ENCODE measurements at regions not wholly inside any gene's neighbourhood (a gene's known extent, or its start where the extent isn't known, plus 50 kb on each side); places are given as distances from the start of the nearest gene placed in this dataset.

DNA sequence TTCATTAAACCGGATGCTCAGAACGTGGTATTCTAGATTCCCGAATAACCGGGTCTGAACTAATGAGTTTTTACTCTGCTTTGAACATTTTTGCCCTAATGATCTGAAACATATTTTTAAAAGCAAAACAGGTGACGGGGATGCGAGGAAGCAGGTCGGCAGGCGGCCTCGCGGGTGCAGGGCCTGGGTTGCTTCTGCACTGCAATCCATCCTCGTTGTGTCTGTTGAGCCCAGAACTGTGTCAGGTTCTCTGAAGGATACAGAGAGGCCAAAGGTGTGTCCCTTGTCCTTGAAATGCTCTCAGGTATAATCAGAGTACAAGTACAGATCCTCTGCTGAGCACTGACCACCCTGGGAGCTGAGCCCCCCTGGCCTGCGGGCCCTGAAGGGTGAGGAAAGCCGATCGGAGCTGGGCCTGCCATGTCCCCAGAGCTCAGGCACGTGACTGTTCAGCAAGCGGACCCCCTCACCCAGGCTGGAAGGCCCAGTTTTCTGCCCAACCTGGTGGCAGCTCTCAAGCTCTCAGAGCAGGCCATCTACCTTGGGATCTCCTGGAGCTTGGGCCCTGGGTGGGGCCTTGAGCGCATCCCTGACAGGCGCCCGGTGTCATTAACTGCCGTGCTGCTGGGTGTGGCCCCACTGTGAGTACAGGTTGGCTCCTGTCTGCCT, 151.8 kb downstream of the OLFM1 start:
- no peak for DNase-seq (ENCODE audit: low read depth)

DNA sequence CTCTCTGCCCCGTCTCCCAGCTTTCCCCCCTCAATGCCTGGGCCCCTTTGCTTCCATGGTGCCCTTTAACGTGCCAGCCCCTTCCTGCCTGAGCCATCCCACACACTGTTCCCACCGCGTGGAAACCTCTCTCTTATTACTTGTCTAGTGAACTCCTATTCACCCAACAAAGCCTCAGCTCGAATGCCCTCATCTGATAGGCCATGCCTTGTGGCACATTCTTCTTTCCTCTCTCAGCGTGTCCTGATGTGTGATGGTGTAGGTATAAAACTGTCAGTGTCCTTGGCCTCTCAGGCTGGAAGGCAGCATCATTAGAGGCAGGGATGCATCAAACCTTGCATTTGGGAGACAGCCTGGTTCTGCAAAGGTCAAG, 152.3 kb downstream of the OLFM1 start:
- no peak for DNase-seq (ENCODE audit: low read depth)

GRCh38 chr9:135240222-135240621, 152.8 kb downstream of the OLFM1 start:
- no peak for DNase-seq (ENCODE audit: low read depth)

DNA sequence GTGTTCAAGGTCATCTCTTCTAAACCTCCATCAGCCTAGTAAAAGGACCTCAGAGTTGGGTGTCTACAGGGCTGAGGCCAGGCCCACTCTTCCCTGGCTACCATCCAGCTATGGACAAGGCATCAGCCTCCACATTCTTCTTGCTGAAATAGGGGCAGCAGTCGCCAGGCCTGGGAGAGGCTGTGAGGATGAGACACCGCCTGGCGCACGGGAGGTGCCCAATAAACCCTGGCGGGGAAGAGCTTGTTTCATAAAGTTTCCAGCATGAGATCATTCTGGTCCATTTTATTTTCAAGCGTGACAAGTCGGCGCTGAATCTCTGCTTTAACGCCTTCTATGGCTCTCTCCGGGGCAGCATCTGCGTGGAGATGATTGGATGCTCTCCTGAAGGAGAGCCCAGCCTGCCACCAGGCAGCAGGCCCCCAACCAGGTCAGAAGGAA, 153.4 kb downstream of the OLFM1 start:
- no peak for DNase-seq (ENCODE audit: low read depth)

DNA sequence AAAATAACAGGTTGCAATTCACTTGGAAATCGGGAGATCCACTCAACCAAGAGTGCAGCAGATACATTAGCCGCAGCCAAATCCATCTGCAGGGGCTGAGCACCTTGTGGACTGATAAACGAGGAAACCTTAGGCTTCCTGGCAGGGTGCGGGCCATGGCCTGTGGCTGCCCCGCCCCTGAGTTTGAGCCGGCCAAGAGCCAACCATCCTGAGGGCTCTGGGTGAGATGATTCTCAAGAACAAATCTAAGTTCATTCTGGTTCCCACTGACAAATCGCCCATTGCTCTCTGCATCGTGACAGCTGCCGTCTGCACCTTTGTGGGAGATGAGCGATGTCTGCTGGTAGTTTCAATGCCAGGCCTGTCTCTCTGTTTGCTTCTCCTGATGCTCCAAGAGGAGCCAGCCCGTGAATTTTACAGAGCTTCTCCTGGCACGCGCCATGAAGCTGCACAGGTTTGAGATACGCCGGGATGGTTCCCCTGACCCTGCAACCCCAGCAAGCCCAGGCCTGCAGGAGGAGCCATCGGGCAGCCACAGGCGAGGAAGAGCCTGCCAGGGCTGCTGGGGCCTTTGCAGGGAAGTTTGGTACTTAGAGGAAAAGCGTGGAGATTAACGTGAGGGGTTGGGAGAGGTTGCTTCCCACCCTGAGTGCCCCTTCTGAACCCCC, 154.0 kb downstream of the OLFM1 start:
- no peak for DNase-seq (ENCODE audit: low read depth)

GRCh38 chr9:135242049-135242396, 154.6 kb downstream of the OLFM1 start:
- DNase-seq (ENCODE audit: low read depth): no peak

GRCh38 chr9:135242406-135242805, 154.9 kb downstream of the OLFM1 start:
- DNase-seq (ENCODE audit: low read depth): no peak

- DNase-seq (ENCODE audit: low read depth): no peak
Observed at GRCh38 chr9:135243201-135244190, 156.0 kb downstream of the OLFM1 start.

DNA sequence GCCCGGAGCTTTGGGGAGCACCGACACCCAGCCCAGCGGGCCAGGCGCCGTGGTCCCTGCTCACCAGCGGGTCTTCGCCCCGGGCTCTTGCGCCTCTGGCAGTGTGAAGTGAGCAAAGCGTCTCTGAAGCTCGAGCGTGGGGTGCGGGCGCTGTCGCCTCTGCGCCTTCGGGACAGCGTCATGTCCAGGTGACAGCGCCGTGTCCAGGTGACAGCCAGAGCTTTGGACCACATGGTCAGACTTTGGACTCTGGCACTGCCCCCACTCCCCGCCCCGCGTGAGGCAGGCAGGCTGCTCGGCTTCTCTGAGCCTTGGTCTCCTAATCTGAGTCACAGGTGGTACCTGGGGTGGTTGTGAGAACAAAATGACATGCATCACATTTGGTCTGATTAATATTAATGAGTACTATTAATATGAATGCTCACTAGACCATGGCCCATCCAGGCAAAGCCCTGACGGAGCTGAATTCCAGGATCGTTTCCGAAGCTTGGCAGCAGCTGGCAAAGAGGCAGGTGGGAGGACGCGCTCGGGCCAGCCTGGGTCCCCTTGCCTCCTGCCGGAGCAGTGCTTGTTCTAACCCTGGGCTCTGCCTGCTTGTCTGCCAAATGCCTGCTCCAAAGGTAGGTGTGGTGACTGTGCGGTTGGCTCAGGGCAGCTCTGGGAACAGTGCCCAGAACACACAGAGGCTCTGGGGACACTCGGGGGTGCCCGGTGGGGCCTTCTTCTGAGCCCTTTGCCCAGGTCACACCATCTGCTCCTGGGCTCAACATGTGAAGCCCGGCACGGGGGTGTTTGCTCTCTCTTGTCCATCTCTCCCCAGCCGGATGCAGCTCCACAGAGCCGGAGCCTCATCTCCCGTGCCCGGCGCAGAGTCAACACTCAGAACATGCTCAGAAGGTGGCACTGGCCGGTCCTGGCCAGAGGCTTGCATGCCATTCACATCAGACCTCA, 157.1 kb downstream of the OLFM1 start:
- no peak for DNase-seq (ENCODE audit: low read depth)

GRCh38 chr9:135245482-135246247, 158.2 kb downstream of the OLFM1 start:
- no peak for DNase-seq (ENCODE audit: low read depth)

DNA sequence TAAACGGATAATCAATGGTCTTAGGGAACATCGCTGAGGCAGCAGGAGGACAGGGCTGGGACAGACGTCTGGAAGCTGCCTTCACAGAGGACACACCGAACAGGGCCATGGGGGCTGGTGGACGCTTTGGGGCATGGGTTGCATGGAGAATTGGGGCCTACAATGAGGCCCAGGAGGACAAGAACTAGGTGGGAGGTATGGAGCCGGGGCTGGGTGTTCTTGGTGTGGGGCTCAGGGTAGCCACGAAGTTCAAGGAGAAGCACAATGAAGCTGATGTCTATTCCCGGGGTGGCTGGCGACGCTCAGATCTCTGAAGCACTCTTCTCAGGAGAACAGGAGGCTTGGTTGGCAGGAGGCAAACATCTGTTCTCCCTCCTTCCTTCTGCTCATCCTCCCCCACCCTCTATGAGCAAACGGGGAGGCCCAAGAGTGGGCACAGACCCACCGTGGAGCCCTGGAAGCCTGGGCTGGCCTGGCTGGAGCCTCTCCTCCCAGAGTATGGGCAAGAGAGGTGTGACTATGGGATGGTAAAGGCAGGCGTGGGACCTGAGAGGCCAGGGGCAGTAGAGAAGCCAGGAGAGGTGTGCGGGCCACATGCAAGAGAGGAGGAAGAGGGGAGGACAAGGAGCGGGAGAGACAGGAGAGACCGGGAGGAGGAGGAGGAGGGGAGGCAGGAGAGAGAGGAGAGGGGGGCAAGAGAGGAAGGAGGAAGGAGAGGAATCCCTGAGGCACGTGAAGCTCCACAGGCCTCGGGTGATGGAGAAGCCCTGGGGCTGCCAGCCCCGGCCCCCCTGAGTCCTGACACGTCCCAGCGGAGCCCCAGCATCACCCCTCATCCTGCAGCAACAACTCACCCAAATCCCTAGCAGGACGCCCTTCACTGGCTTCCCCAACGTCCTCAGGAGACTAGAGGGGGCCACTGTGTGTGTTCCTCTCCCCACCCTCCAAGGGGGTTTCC, 159.1 kb downstream of the OLFM1 start:
- no peak for DNase-seq (ENCODE audit: low read depth)

DNA sequence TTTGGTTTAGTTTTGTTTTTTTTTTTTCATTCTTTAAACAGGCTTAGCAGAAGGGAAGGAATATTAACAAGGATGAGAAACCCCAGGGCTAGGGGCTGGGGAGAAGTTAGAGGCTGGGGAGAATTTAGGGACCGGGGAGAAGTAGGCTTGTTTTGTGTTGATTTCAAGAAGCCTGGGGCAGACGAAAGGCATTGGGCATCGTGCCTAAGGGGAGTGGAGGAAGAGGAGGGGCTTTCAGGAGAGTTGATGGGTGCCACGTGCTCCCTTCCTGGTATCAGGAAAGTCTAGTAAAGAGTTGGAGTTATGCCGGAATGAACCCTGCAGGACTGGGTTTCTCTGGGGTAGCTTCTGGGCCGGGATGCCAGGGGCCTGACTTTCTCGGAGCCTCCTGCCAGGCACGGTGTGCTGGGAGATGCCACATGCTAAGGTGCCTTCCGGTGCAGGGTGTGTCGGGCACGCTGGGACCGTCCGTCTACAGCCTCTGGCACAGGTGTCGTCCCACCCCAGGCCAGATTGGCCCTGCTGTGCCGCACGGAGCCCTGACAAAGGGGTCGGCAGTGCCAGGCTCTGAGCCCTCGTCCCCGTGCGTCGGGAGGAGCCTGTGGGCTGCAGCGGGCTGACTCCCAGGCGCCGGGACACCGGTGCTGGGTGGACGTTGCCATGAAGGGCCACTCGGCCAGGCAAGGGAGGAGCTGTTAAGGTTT, 159.9 kb downstream of the OLFM1 start:
- DNase-seq (ENCODE audit: low read depth): no peak

DNA sequence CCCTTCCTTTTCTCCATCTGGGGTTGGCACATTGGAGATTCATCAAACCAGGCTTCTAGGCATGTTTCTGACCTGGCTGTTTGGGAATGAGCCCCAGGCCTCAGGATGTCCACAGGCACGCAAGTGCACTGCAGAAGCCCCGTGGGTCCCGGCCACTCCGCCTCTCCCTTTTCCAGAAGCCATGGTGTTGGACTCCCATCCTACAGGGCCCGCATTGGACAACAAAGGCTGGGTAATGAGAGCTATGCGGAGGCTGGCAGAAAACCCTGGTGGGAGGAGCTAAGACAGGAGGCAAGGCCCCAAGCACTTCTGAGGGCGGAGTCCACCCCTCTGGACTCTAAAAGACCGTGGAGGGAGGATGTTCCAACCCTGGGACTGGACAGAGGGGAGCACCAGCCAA, 160.6 kb downstream of the OLFM1 start:
- no peak for DNase-seq (ENCODE audit: low read depth)

GRCh38 chr9:135248721-135249120, 161.3 kb downstream of the OLFM1 start:
- no peak for DNase-seq (ENCODE audit: low read depth)

GRCh38 chr9:135249191-135249590, 161.7 kb downstream of the OLFM1 start:
- no peak for DNase-seq (ENCODE audit: low read depth)

DNA sequence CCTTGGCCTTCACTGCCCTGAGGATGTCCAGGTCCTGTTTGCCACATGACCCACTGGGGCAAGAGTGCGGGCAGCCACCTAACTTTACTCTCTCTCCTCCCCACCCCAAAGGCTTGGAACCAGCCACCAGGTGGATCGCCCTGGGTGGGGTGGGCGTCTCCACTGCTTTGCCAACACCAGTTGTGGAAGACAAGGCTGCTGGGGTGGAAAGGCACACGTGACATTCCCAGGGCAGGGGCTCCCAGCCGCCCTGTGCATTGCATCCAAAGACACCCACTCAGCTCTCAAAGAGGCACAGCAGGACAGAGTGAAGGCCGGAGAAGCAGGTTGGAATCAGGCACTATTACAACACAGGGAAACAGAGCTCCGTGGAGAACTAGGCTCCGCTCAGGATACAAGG, 162.2 kb downstream of the OLFM1 start:
- DNase-seq (ENCODE audit: low read depth): no peak

GRCh38 chr9:135251331-135251761, 163.9 kb downstream of the OLFM1 start:
- DNase-seq (ENCODE audit: low read depth): no peak

- no peak for DNase-seq (ENCODE audit: low read depth)
Observed at GRCh38 chr9:135251996-135252760, 164.7 kb downstream of the OLFM1 start.
